PC-3 (cell line): ENCODE measurements at regions not wholly inside any gene's neighbourhood (a gene's known extent, or its start where the extent isn't known, plus 50 kb on each side); places are given as distances from the start of the nearest gene placed in this dataset.

Source experiments
- ATAC-seq: fragments of 200-7000 bp; cut with Tn5 transposase; 2 replicates; pipeline ENCODE4 v1.9.1; 2020; ENCODE audit warnings: mild to moderate bottlenecking, moderate library complexity
- BruUV-seq: library from RNA; stranded (reverse); fragments of 400-500 nt; replicated peaks from 2 replicates; lab custom pipeline; 2021; lab: Mats Ljungman, UMichigan
- CTCF ChIA-PET: fragments of 300-600 bp; sonication (Branson Sonifier 250); formaldehyde crosslinking; loops from one replicate; lab custom pipeline; 2022; ENCODE audit warnings: antibody characterized with exemption; lab: Charles Lee
- POLR2A ChIA-PET: fragments of 300-600 bp; sonication (Branson Sonifier 250); formaldehyde crosslinking; loops from one replicate; lab custom pipeline; 2022; ENCODE audit warnings: antibody characterized with exemption; ENCODE audit not compliant: unreplicated experiment; lab: Charles Lee
- DNase-seq: peaks from one replicate; pipeline ENCODE4 v3.0.0-alpha.2; 2015
- H2AFZ ChIP-seq: fragments of 300-600 bp; sonication (generic); 2 replicates; pipeline ENCODE4 v1.6.0; 2016; ENCODE audit warnings: antibody characterized with exemption, low read length
- H3F3A ChIP-seq: fragments of 300-600 bp; sonication (generic); one replicate; pipeline ENCODE4 v1.6.0; 2017; ENCODE audit warnings: antibody characterized with exemption, low read length, control low read depth, mild to moderate bottlenecking; ENCODE audit not compliant: unreplicated experiment
- H3K27ac ChIP-seq: fragments of 300-600 bp; sonication (generic); 2 replicates; pipeline ENCODE4 v1.5.1; 2016; ENCODE audit warnings: mild to moderate bottlenecking, low read length
- H3K27me3 ChIP-seq: fragments of 300-600 bp; sonication (generic); 2 replicates; pipeline ENCODE4 v1.6.1; 2016; ENCODE audit warnings: low read length, mixed read lengths
- H3K36me3 ChIP-seq: fragments of 300-600 bp; sonication (generic); 2 replicates; pipeline ENCODE4 v1.6.1; 2016; ENCODE audit warnings: low read depth, mixed run types, low read length, mixed read lengths
- H3K4me1 ChIP-seq: fragments of 300-600 bp; sonication (generic); 2 replicates; pipeline ENCODE4 v1.5.1; 2016; ENCODE audit warnings: low read length; ENCODE audit not compliant: insufficient read depth
- H3K4me2 ChIP-seq: fragments of 300-600 bp; sonication (generic); 2 replicates; pipeline ENCODE4 v1.6.0; 2016; ENCODE audit warnings: low read length
- H3K4me3 ChIP-seq: fragments of 300-600 bp; sonication (generic); 2 replicates; pipeline ENCODE4 v1.5.1; 2016; ENCODE audit warnings: mild to moderate bottlenecking, low read length, mixed read lengths
- H3K79me2 ChIP-seq: fragments of 300-600 bp; sonication (generic); 2 replicates; pipeline ENCODE4 v1.6.1; 2017; ENCODE audit warnings: low read length, mixed read lengths
- H3K9ac ChIP-seq: fragments of 300-600 bp; sonication (generic); 2 replicates; pipeline ENCODE4 v1.6.0; 2016; ENCODE audit warnings: mild to moderate bottlenecking, low read length
- H3K9me2 ChIP-seq: fragments of 300-600 bp; sonication (generic); replicated peaks from 2 replicates; pipeline ENCODE4 v1.6.1; 2016; ENCODE audit warnings: mixed run types, low read length, mixed read lengths
- H3K9me3 ChIP-seq: fragments of 300-600 bp; sonication (generic); 2 replicates; pipeline ENCODE4 v1.6.1; 2016; ENCODE audit warnings: low read length, mixed read lengths
- H4K20me1 ChIP-seq: fragments of 300-600 bp; sonication (generic); 2 replicates; pipeline ENCODE4 v1.6.1; 2016; ENCODE audit warnings: low read length, mixed read lengths
- CTCF ChIP-seq: fragments of 300-600 bp; sonication (generic); conservative IDR thresholded peaks from 2 replicates; pipeline ENCODE4 v1.5.1; 2017; ENCODE audit warnings: antibody characterized with exemption, low read depth, mild to moderate bottlenecking, low read length
- EZH2 ChIP-seq: fragments of 300-600 bp; sonication (generic); IDR thresholded peaks from one replicate; pipeline ENCODE4 v1.6.1; 2017; ENCODE audit warnings: antibody characterized with exemption, mild to moderate bottlenecking, low read length; ENCODE audit not compliant: unreplicated experiment
- EZH2phosphoT487 ChIP-seq: fragments of 300-600 bp; sonication (generic); IDR thresholded peaks from 2 replicates; pipeline ENCODE4 v1.6.1; 2018; ENCODE audit warnings: mild to moderate bottlenecking, antibody characterized with exemption, low read length, borderline replicate concordance
- intact Hi-C: fragments of 100-400 bp; cut with micrococcal nuclease; formaldehyde crosslinking; loops from 2 replicates; pipeline ENCODE4 v1.9.0; 2023

GRCh38 chr12:70028515-70028914 lies 203.5 kb downstream of the MYRFL start:
- no peak overlapping the region for H2AFZ ChIP-seq
- H3K4me1 ChIP-seq = no peaks in the 10 kb centered on the region
- DNase-seq (no peak), ATAC-seq (no peak)
- no peak for TF ChIP-seq EZH2phosphoT487
- no peak for TF ChIP-seq EZH2
- TF ChIP-seq CTCF = no peak
- H3K79me2 ChIP-seq = no peaks in the 10 kb centered on the region
- CTCF ChIA-PET = no interaction called here
- H3K9ac ChIP-seq = no peak overlapping the region
- H3F3A ChIP-seq = no peaks in the 10 kb centered on the region
- H3K36me3 ChIP-seq = no peaks in the 10 kb centered on the region
- POLR2A ChIA-PET = no interaction called here
- no peaks in the 10 kb centered on the region for H4K20me1 ChIP-seq
- H3K27me3 ChIP-seq = no peaks in the 10 kb centered on the region
- H3K9me3 ChIP-seq = no peaks in the 10 kb centered on the region
- no peak overlapping the region for H3K4me3 ChIP-seq
- intact Hi-C loops = no loop called here
- BruUV-seq = no TSS peak
- H3K27ac ChIP-seq = no peak overlapping the region
- no peaks in the 10 kb centered on the region for H3K9me2 ChIP-seq
- no peak overlapping the region for H3K4me2 ChIP-seq

DNA sequence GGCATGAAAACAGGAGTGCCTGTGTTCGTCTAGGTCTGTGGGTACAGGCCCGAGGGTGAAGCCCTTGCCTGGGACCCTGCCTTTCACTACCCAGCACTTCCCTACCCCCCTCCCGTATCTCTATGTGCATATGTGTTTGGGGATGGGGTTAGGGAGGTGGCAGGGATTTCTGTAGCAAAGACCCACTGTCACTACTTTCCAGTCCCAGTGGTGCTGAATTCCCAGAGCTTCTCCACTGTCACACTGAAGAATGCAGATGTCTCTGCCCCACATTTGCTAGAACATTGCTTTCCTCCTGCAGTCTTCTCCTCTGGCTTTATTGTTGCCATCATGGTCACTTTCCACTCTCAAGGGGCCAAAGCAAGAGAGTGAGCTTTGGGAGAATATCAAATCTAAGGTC lies 203.9 kb downstream of the MYRFL start:
- no TSS peak for BruUV-seq
- no peak overlapping the region for H3K4me3 ChIP-seq
- H3K4me1 ChIP-seq = no peaks in the 10 kb centered on the region
- H3K9me2 ChIP-seq = no peaks in the 10 kb centered on the region
- ATAC-seq = no peak
- H4K20me1 ChIP-seq = no peaks in the 10 kb centered on the region
- no peak overlapping the region for H3K4me2 ChIP-seq
- TF ChIP-seq CTCF (no peak), EZH2phosphoT487 (no peak), EZH2 (no peak)
- H3K27me3 ChIP-seq = no peaks in the 10 kb centered on the region
- no peaks in the 10 kb centered on the region for H3K36me3 ChIP-seq
- DNase-seq = no peak
- intact Hi-C loops = no loop called here
- H2AFZ ChIP-seq = no peak overlapping the region
- H3K9ac ChIP-seq = no peak overlapping the region
- no peaks in the 10 kb centered on the region for H3F3A ChIP-seq
- CTCF ChIA-PET = no interaction called here
- H3K79me2 ChIP-seq = no peaks in the 10 kb centered on the region
- POLR2A ChIA-PET = no interaction called here
- no peaks in the 10 kb centered on the region for H3K9me3 ChIP-seq
- H3K27ac ChIP-seq = no peak overlapping the region

DNA sequence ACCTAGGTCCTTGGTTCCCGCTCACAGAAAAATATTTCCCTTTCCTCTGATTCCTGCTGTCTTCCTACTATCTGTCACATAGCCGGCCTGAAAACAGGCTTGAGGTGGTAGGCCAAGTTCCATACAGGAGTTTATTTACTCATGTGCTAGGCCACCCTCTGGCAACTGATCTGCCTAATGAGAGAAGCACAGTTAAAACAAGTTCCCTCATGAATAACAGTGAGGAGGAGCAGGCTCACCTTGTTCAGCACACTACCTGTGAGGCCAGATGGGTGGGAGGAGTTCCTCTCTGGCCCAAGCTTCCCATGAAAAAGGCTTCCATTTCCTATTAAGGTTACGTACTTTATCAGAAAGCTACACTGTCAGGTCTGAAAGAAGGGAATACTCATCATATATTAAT lies 206.0 kb downstream of the MYRFL start:
- POLR2A ChIA-PET = no interaction called here
- no peaks in the 10 kb centered on the region for H4K20me1 ChIP-seq
- H3K27ac ChIP-seq = no peak overlapping the region
- H3F3A ChIP-seq = no peaks in the 10 kb centered on the region
- CTCF ChIA-PET = no interaction called here
- H3K79me2 ChIP-seq = no peaks in the 10 kb centered on the region
- H3K9ac ChIP-seq = no peak overlapping the region
- DNase-seq (no peak), ATAC-seq (no peak)
- H3K4me1 ChIP-seq = no peaks in the 10 kb centered on the region
- no peak for TF ChIP-seq EZH2phosphoT487
- no peak for TF ChIP-seq CTCF
- no peak for TF ChIP-seq EZH2
- intact Hi-C loops = no loop called here
- H2AFZ ChIP-seq = no peak overlapping the region
- H3K9me3 ChIP-seq = no peaks in the 10 kb centered on the region
- H3K27me3 ChIP-seq = no peaks in the 10 kb centered on the region
- BruUV-seq = no TSS peak
- no peaks in the 10 kb centered on the region for H3K9me2 ChIP-seq
- H3K4me3 ChIP-seq = no peak overlapping the region
- no peaks in the 10 kb centered on the region for H3K36me3 ChIP-seq
- no peak overlapping the region for H3K4me2 ChIP-seq
